K562 (cell line): ENCODE measurements at regions not wholly inside any gene's neighbourhood (a gene's known extent, or its start where the extent isn't known, plus 50 kb on each side); places are given as distances from the start of the nearest gene placed in this dataset.

ENCODE experiments used
- ATAC-seq: fragments of 200-7000 bp; cut with Tn5 transposase; 3 replicates; pipeline ENCODE4 v1.9.1; 2020; ENCODE audit warnings: moderate library complexity
- BruUV-seq: library from RNA; stranded (reverse); fragments of 400-500 nt; replicated peaks from 2 replicates; lab custom pipeline; 2021; lab: Mats Ljungman, UMichigan
- CTCF ChIA-PET: fragments of 300-600 bp; formaldehyde crosslinking; extraction: SDS; loops from one replicate; lab custom pipeline; 2021; ENCODE audit warnings: low intra/inter-chr PET ratio; lab: Yijun Ruan, JAX
- POLR2A ChIA-PET: fragments of 300-600, 350-650 bp; sonication (Branson Sonifier 250); formaldehyde crosslinking; extraction: SDS; loops from one replicate; lab custom pipeline; 2021; ENCODE audit warnings: antibody characterized with exemption, inconsistent platforms; lab: Yijun Ruan, JAX
- DNase-seq, 4 experiments: peaks; one replicate each; pipeline versions ENCODE4 v3.0.0 to v3.0.0-alpha.2; 2011 to 2018; ENCODE audit warnings: low spot score in 3 of 4, mixed read lengths in 3 of 4; ENCODE audit errors: extremely low read depth in 1 of 4
- FAIRE-seq: peaks from 2 replicates; lab custom pipeline; 2011; peaks lifted over from hg19 to GRCh38; lab: Jason Lieb, UNC
- H2AFZ ChIP-seq: 2 replicates; pipeline ENCODE4 v1.6.0; 2011; ENCODE audit warnings: low read depth, low read length, control low read depth, inconsistent platforms
- H3K27ac ChIP-seq: fragments of 200-600 bp; 3 replicates; pipeline ENCODE4 v1.8.0; 2011; ENCODE audit warnings: low read depth, mild to moderate bottlenecking, control low read depth, inconsistent platforms, low read length, moderate library complexity, mixed read lengths; ENCODE audit errors: extremely low read depth
- H3K27me3 ChIP-seq, 2 experiments: fragments of 300-600 bp in 1 of 2; 2 replicates in 1 of 2; 3 replicates in 1 of 2; pipeline versions ENCODE4 v1.6.0 to v1.8.0; 2011; ENCODE audit warnings: inconsistent platforms in 2 of 2, low read length in 2 of 2, mild to moderate bottlenecking in 1 of 2, mixed read lengths in 1 of 2, moderate library complexity in 1 of 2; ENCODE audit not compliant: control insufficient read depth in 2 of 2, insufficient read depth in 2 of 2
- H3K36me3 ChIP-seq: fragments of 300-600 bp; 3 replicates; pipeline ENCODE4 v1.8.0; 2011; ENCODE audit warnings: mild to moderate bottlenecking, low read length, inconsistent platforms; ENCODE audit not compliant: control insufficient read depth, insufficient read depth
- H3K4me1 ChIP-seq, 2 experiments: fragments of 200-600 bp in 1 of 2; replicated peaks in 1 of 2; 2 replicates in 1 of 2; 3 replicates in 1 of 2; pipeline versions ENCODE4 v1.5.1 to v1.8.0; 2011; ENCODE audit warnings: inconsistent platforms in 2 of 2, low read length in 2 of 2, mild to moderate bottlenecking in 1 of 2, mixed read lengths in 1 of 2, moderate library complexity in 1 of 2; ENCODE audit not compliant: control insufficient read depth in 2 of 2, insufficient read depth in 2 of 2
- H3K4me2 ChIP-seq: 2 replicates; pipeline ENCODE4 v1.6.1; 2011; ENCODE audit warnings: low read length, control low read depth, inconsistent platforms, mixed read lengths; ENCODE audit not compliant: insufficient read depth
- H3K4me3 ChIP-seq: fragments of 200-600 bp; sonication (generic), shearing (Covaris generic); 2 replicates; pipeline ENCODE4 v1.5.1; 2016; ENCODE audit warnings: control low read depth, inconsistent platforms
- H3K79me2 ChIP-seq: fragments of 200-600 bp; 3 replicates; pipeline ENCODE4 v1.8.0; 2011; ENCODE audit warnings: low read length, inconsistent platforms; ENCODE audit not compliant: control insufficient read depth, insufficient read depth
- H3K9ac ChIP-seq, 2 experiments: 2 replicates each; pipeline versions ENCODE4 v1.6.0 to v1.6.1; 2011; ENCODE audit warnings: low read depth in 2 of 2, low read length in 2 of 2, control low read depth in 1 of 2, inconsistent platforms in 1 of 2, mild to moderate bottlenecking in 1 of 2, mixed read lengths in 1 of 2; ENCODE audit not compliant: insufficient read depth in 1 of 2
- H3K9me1 ChIP-seq: one replicate; pipeline ENCODE4 v1.6.0; 2011; ENCODE audit warnings: inconsistent platforms, mild to moderate bottlenecking, low read length, moderate library complexity; ENCODE audit not compliant: control insufficient read depth, insufficient read depth
- H3K9me3 ChIP-seq: replicated peaks from 2 replicates; pipeline ENCODE4 v1.5.1; 2011; ENCODE audit warnings: low read depth, low read length, inconsistent platforms; ENCODE audit not compliant: control insufficient read depth, insufficient read depth
- H4K20me1 ChIP-seq: replicated peaks from 2 replicates; pipeline ENCODE4 v1.6.1; 2011; ENCODE audit warnings: low read length, inconsistent platforms, mixed read lengths; ENCODE audit not compliant: control insufficient read depth, insufficient read depth
- CBFA2T2 ChIP-seq: fragments of 450-650 bp; conservative IDR thresholded peaks from 2 replicates; pipeline ENCODE4 v1.6.1; 2017; ENCODE audit warnings: mild to moderate bottlenecking
- DEAF1 ChIP-seq: fragments of 450-650 bp; formaldehyde crosslinking; IDR thresholded peaks from 2 replicates; pipeline ENCODE4 v1.4.0; 2020; ENCODE audit warnings: mild to moderate bottlenecking, moderate library complexity
- ESRRA ChIP-seq: fragments of 450-650 bp; IDR thresholded peaks from 2 replicates; pipeline ENCODE4 v1.6.1; 2014; ENCODE audit warnings: low read depth, mild to moderate bottlenecking, moderate library complexity, borderline replicate concordance
- EWSR1 ChIP-seq: fragments of 450-650 bp; IDR thresholded peaks from 2 replicates; pipeline ENCODE4 v1.6.1; 2018; ENCODE audit warnings: borderline replicate concordance, mild to moderate bottlenecking, low read depth, moderate library complexity; ENCODE audit not compliant: partially characterized antibody
- FOS ChIP-seq: IDR thresholded peaks from 3 replicates; pipeline ENCODE4 v1.6.1; 2011; ENCODE audit not compliant: insufficient read length; ENCODE audit errors: extremely low read depth
- JUND ChIP-seq, 2 experiments: IDR thresholded peaks; 2 replicates in 1 of 2; 3 replicates in 1 of 2; pipeline ENCODE4 v1.6.1; 2011; ENCODE audit warnings: borderline replicate concordance in 2 of 2, low read depth in 2 of 2, low read length in 2 of 2, improper control_type of control experiment in 1 of 2, missing biosample characterization in 1 of 2, missing genetic modification characterization in 1 of 2, missing genetic modification reagents in 1 of 2
- MAFF ChIP-seq: IDR thresholded peaks from 2 replicates; pipeline ENCODE4 v1.6.1; 2012; ENCODE audit warnings: low read length, improper control_type of control experiment
- NR2F6 ChIP-seq: fragments of 450-650 bp; formaldehyde crosslinking; IDR thresholded peaks from 2 replicates; pipeline ENCODE4 v1.4.0; 2020; ENCODE audit warnings: mild to moderate bottlenecking
- POLR2AphosphoS5 ChIP-seq: IDR thresholded peaks from 2 replicates; pipeline ENCODE4 v1.6.1; 2011; ENCODE audit warnings: mild to moderate bottlenecking, low read depth, low read length, moderate library complexity; ENCODE audit not compliant: control insufficient read depth, insufficient read depth
- PYGO2 ChIP-seq: fragments of 450-650 bp; IDR thresholded peaks from 2 replicates; pipeline ENCODE4 v1.6.1; 2016; ENCODE audit warnings: mild to moderate bottlenecking, missing genetic modification characterization, moderate library complexity, missing compliant biosample characterization
- RB1 ChIP-seq: fragments of 450-650 bp; IDR thresholded peaks from 2 replicates; pipeline ENCODE4 v1.6.1; 2017; ENCODE audit warnings: low read depth, mild to moderate bottlenecking
- RBM15 ChIP-seq: fragments of 200-400 bp; formaldehyde crosslinking; IDR thresholded peaks from 2 replicates; pipeline ENCODE4 v1.6.1; 2018; ENCODE audit warnings: mild to moderate bottlenecking, low read length, moderate library complexity; ENCODE audit not compliant: insufficient read depth
- RUNX1 ChIP-seq: sonication (generic); IDR thresholded peaks from 2 replicates; pipeline ENCODE4 v1.6.1; 2016; ENCODE audit warnings: antibody characterized with exemption, low read depth
- SNIP1 ChIP-seq: fragments of 450-650 bp; IDR thresholded peaks from 2 replicates; pipeline ENCODE4 v1.7.1; 2017; ENCODE audit warnings: low read depth, mild to moderate bottlenecking
- YBX1 ChIP-seq: fragments of 450-650 bp; IDR thresholded peaks from 2 replicates; pipeline ENCODE4 v1.7.1; 2016; ENCODE audit warnings: mild to moderate bottlenecking
- ZC3H8 ChIP-seq: fragments of 450-650 bp; IDR thresholded peaks from 2 replicates; pipeline ENCODE4 v1.6.1; 2017
- ZNF431 ChIP-seq: sonication (generic); formaldehyde crosslinking; IDR thresholded peaks from 2 replicates; pipeline ENCODE4 v1.8.0; 2022; ENCODE audit warnings: mild to moderate bottlenecking, missing genetic modification reagents
- ZNF699 ChIP-seq: fragments of 250-450 bp; sonication (Bioruptor Pico); IDR thresholded peaks from 2 replicates; pipeline ENCODE4 v1.8.0; 2021; ENCODE audit warnings: mild to moderate bottlenecking, moderate library complexity; ENCODE audit not compliant: insufficient replicate concordance
- WGBS: fragments of 100-300 bp; shearing (Covaris generic); methylation state at CpG from one replicate; pipeline ENCODE4 v1.1.6; 2016; ENCODE audit warnings: low coverage, mixed read lengths; ENCODE audit not compliant: insufficient coverage; ENCODE audit errors: missing lambda C conversion rate; 5-methylcytosine and 5-hydroxymethylcytosine counted together
- in situ Hi-C: fragments of 300-500 bp; cut with MboI; formaldehyde crosslinking; loops from 4 replicates; pipeline ENCODE4 v1.15.0; 2018; ENCODE audit warnings: inconsistent platforms, mixed read lengths
- intact Hi-C: fragments of 100-400 bp; cut with micrococcal nuclease; formaldehyde crosslinking; loops from 2 replicates; pipeline ENCODE4 v1.14.2; 2022

- FAIRE-seq = no peak
- no TSS peak for BruUV-seq
- H3K27ac ChIP-seq = no peak overlapping the region
- H3K4me3 ChIP-seq = no peak overlapping the region
- 0% methylated on average over 2 of the region's 2 CpGs for WGBS
- no peaks in the 10 kb centered on the region for H3K36me3 ChIP-seq
- no peak overlapping the region for H3K4me2 ChIP-seq
- no peaks in the 10 kb centered on the region for H3K27me3 ChIP-seq
- no peaks in the 10 kb centered on the region for H3K9me1 ChIP-seq
- no peak for ATAC-seq
- CTCF ChIA-PET = no interaction called here
- no peaks in the 10 kb centered on the region for H3K4me1 ChIP-seq
- H3K9ac ChIP-seq = no peak overlapping the region
- intact Hi-C loops = no loop called here
- POLR2A ChIA-PET = no interaction called here
- H4K20me1 ChIP-seq = no peaks in the 10 kb centered on the region
- in situ Hi-C loops = no loop called here
- no peak for DNase-seq
- TF ChIP-seq ZNF431 (CRISPR knock-in tag) (no peak), ESRRA (no peak), FOS (no peak)
- TF ChIP-seq, all 486 proteins: peak for 0
- Histone ChIP-seq H3K79me2 (no peaks in the 10 kb centered on the region), H3K9me3 (no peaks in the 10 kb centered on the region), H2AFZ (no peak overlapping the region)
These were observed 507.0 kb downstream of the TTLL7 start for GRCh38 chr1:83491930-83492329.

GRCh38 chr1:83490988-83491387 is 507.9 kb downstream of the TTLL7 start:
- ChIA-PET POLR2A (no interaction called here), CTCF (no interaction called here)
- Histone ChIP-seq H4K20me1 (no peaks in the 10 kb centered on the region), H3K27me3 (no peaks in the 10 kb centered on the region), H3K9me3 (no peaks in the 10 kb centered on the region), H3K9ac (no peak overlapping the region), H3K36me3 (no peaks in the 10 kb centered on the region), H2AFZ (no peak overlapping the region), H3K79me2 (no peaks in the 10 kb centered on the region), H3K4me1 (no peaks in the 10 kb centered on the region), H3K4me2 (no peak overlapping the region), H3K27ac (no peak overlapping the region), H3K9me1 (no peaks in the 10 kb centered on the region), H3K4me3 (no peak overlapping the region)
- DNase-seq = no peak
- intact Hi-C loops = no loop called here
- no peak for FAIRE-seq
- TF ChIP-seq YBX1 (no peak), ZC3H8 (no peak), PYGO2 (tag) (no peak), DEAF1 (no peak), RBM15 (no peak), CBFA2T2 (no peak), MAFF (no peak), RUNX1 (no peak), JUND (IDR thresholded peaks at IDR 0.05; ENCODE audit: borderline replicate concordance, low read depth, low read length) (no peak), JUND (tag; IDR thresholded peaks at IDR 0.05; ENCODE audit: borderline replicate concordance, low read depth, low read length) (no peak), NR2F6 (CRISPR knock-in tag) (no peak), ZNF699 (CRISPR knock-in tag) (no peak), POLR2AphosphoS5 (no peak), EWSR1 (no peak), SNIP1 (no peak), RB1 (no peak)
- no TSS peak for BruUV-seq
- ATAC-seq = no peak
- in situ Hi-C loops = no loop called here
